Osteocyte (in vitro differentiated cells): ENCODE measurements at regions not wholly inside any gene's neighbourhood (a gene's known extent, or its start where the extent isn't known, plus 50 kb on each side); places are given as distances from the start of the nearest gene placed in this dataset.
"Not testable (repeated sequence)": the region's sequence is repeated elsewhere in the genome, so short reads cannot be mapped to it uniquely, and the experiment has no call there.

Experiments
- DNase-seq: peaks from one replicate; pipeline ENCODE4 v3.0.0; 2021; ENCODE audit warnings: mixed read lengths; ENCODE audit not compliant: unreplicated experiment; ENCODE audit errors: extremely low spot score
- H3K27ac Mint-ChIP-seq: one replicate; pipeline ENCODE4 v1.8.0; 2021; ENCODE audit warnings: mild to moderate bottlenecking, mixed read lengths; ENCODE audit not compliant: unreplicated experiment
- H3K27me3 Mint-ChIP-seq: one replicate; pipeline ENCODE4 v1.8.0; 2021; ENCODE audit warnings: mixed read lengths; ENCODE audit not compliant: unreplicated experiment
- H3K36me3 Mint-ChIP-seq: one replicate; pipeline ENCODE4 v1.8.0; 2021; ENCODE audit warnings: mixed read lengths; ENCODE audit not compliant: unreplicated experiment
- H3K4me1 Mint-ChIP-seq: one replicate; pipeline ENCODE4 v1.8.0; 2021; ENCODE audit warnings: mixed read lengths; ENCODE audit not compliant: unreplicated experiment
- H3K4me3 Mint-ChIP-seq: one replicate; pipeline ENCODE4 v1.8.0; 2021; ENCODE audit warnings: mild to moderate bottlenecking, moderate library complexity, mixed read lengths; ENCODE audit not compliant: unreplicated experiment
- H3K9me3 Mint-ChIP-seq: one replicate; pipeline ENCODE4 v1.8.0; 2021; ENCODE audit warnings: mixed read lengths; ENCODE audit not compliant: unreplicated experiment
- CTCF ChIP-seq: fragments of 200-600 bp; sonication (generic); IDR thresholded peaks from 2 replicates; pipeline ENCODE4 v1.5.0; 2021; ENCODE audit warnings: antibody characterized with exemption, mild to moderate bottlenecking, moderate library complexity

DNA sequence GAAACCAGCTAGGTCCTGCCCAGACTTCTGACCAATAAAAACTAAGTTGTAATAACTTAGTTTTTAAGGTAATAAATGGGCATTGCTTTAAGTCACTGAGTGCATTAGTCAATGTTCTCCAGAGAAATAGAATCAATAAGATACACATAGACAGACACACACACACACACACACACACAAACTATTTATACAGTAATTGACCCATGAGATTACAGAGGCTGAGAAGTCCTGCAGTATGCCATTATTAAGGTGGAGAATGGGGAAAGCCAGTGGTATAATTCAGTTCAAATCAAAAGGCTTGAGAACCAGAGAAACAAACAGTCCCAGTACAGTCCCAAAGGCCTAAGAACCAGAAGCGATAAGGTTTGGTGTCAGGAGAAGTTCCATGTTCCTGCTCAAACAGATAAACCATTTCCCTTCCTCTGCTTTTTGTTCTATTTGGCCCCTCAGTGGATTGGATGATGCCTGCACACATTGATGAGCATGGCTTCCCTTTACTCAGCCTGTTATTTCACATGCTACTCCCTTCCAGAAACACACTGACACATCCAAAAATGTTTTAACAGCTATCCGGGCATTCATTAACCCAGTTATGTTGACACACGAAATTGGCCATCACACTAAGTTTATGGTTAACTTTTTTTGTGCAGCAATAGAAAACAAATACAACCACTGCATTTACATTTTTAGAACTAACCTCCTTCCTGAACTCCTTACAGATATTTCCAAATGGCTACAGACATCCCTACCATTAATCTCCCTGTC lies 828.2 kb upstream of the NCAM2 start:
- Mint-ChIP-seq H3K36me3 (no peaks in the 10 kb centered on the region), H3K9me3 (peaks cover 25% of the 10 kb centered on the region), H3K4me3 (no peak overlapping the region), H3K4me1 (no peaks in the 10 kb centered on the region), H3K27ac (no peak overlapping the region), H3K27me3 (no peaks in the 10 kb centered on the region)
- DNase-seq: no peak
- no peak for TF ChIP-seq CTCF

GRCh38 chr21:20186186-20186585 lies 812.0 kb upstream of the NCAM2 start:
- Mint-ChIP-seq H3K27me3 (no peaks in the 10 kb centered on the region), H3K9me3 (peaks cover 37% of the 10 kb centered on the region), H3K27ac (no peak overlapping the region), H3K36me3 (no peaks in the 10 kb centered on the region), H3K4me1 (no peaks in the 10 kb centered on the region), H3K4me3 (no peak overlapping the region)
- no peak for TF ChIP-seq CTCF
- DNase-seq: no peak

- no peak overlapping the region for H3K4me3 Mint-ChIP-seq
Observed at GRCh38 chr21:20187028-20187427, 811.2 kb upstream of the NCAM2 start.

GRCh38 chr21:20201323-20201722 lies 796.9 kb upstream of the NCAM2 start:
- not testable (repeated sequence) for H3K27ac Mint-ChIP-seq, H3K4me3 Mint-ChIP-seq, H3K36me3 Mint-ChIP-seq, H3K4me1 Mint-ChIP-seq, H3K27me3 Mint-ChIP-seq, DNase-seq
- peaks cover 31% of the 10 kb centered on the region for H3K9me3 Mint-ChIP-seq

More at GRCh38 chr21:20187028-20187427, 811.2 kb upstream of the NCAM2 start:
- Mint-ChIP-seq H3K27ac (no peak overlapping the region), H3K27me3 (no peaks in the 10 kb centered on the region), H3K36me3 (no peaks in the 10 kb centered on the region), H3K9me3 (peaks cover 37% of the 10 kb centered on the region), H3K4me1 (no peaks in the 10 kb centered on the region)
- DNase-seq: no peak
- no peak for TF ChIP-seq CTCF

DNA sequence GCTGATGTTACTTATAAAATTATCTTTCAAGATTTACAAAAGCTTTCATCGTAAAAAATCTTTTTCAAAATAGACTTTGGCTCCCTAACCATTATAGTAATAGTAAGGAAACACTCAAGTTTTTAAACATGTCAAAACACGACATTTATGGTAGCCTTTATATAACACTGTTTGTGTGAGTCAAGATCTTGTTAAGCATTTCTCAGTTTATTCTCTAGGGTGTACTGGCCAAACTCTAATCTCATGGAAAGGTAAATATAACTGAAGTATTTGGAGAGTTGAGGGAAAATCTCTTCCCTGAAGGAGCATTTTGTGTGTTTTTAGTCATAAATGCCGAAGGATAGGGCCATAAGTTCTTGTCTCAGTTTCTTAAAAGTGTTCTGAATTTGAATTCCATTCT lies 790.9 kb upstream of the NCAM2 start:
- H3K4me3 Mint-ChIP-seq: no peak overlapping the region
- no peaks in the 10 kb centered on the region for H3K4me1 Mint-ChIP-seq
- H3K27ac Mint-ChIP-seq: no peak overlapping the region
- no peaks in the 10 kb centered on the region for H3K27me3 Mint-ChIP-seq
- no peaks in the 10 kb centered on the region for H3K36me3 Mint-ChIP-seq
- no peak for DNase-seq
- no peak for TF ChIP-seq CTCF
- peaks cover 18% of the 10 kb centered on the region for H3K9me3 Mint-ChIP-seq
